HepG2 (cell line): ENCODE measurements at regions not wholly inside any gene's neighbourhood (a gene's known extent, or its start where the extent isn't known, plus 50 kb on each side); places are given as distances from the start of the nearest gene placed in this dataset.

Experiments used
- ATAC-seq: fragments of 200-7000 bp; cut with Tn5 transposase; 3 replicates; pipeline ENCODE4 v1.9.1; 2020; ENCODE audit warnings: mild to moderate bottlenecking, moderate library complexity
- BruUV-seq: library from RNA; stranded (reverse); fragments of 400-500 nt; replicated peaks from 2 replicates; lab custom pipeline; 2021; lab: Mats Ljungman, UMichigan
- CTCF ChIA-PET: fragments of 300-600 bp; formaldehyde crosslinking; extraction: SDS; loops from one replicate; lab custom pipeline; 2021; ENCODE audit warnings: low total read pairs, inconsistent platforms, low intra/inter-chr PET ratio; lab: Yijun Ruan, JAX
- POLR2A ChIA-PET: fragments of 350-600 bp; sonication (Branson Sonifier 250); formaldehyde crosslinking; loops from one replicate; lab custom pipeline; 2020; ENCODE audit warnings: antibody characterized with exemption, inconsistent platforms; lab: Yijun Ruan, JAX
- DNase-seq: peaks from one replicate; pipeline ENCODE4 v3.0.0-alpha.2; 2015; ENCODE audit warnings: low spot score
- FAIRE-seq: peaks from 3 replicates; lab custom pipeline; 2011; peaks lifted over from hg19 to GRCh38; lab: Jason Lieb, UNC
- H2AFZ ChIP-seq: one replicate; pipeline ENCODE4 v1.6.1; 2011; ENCODE audit warnings: low read length, inconsistent platforms
- H3K27ac ChIP-seq: fragments of 300-600 bp; 3 replicates; pipeline ENCODE4 v1.8.0; 2011; ENCODE audit warnings: mixed run types, mild to moderate bottlenecking, mixed read lengths, low read length, inconsistent platforms; ENCODE audit not compliant: insufficient read depth; ENCODE audit errors: extremely low read length
- H3K27me3 ChIP-seq, 2 experiments: fragments of 200-600 bp in 1 of 2; 2 replicates in 1 of 2; 3 replicates in 1 of 2; pipeline versions ENCODE4 v1.6.0 to v1.8.0; 2011; ENCODE audit warnings: low read length in 2 of 2, mild to moderate bottlenecking in 2 of 2, moderate library complexity in 2 of 2, inconsistent platforms in 1 of 2; ENCODE audit not compliant: insufficient read depth in 2 of 2, control insufficient read depth in 1 of 2
- H3K36me3 ChIP-seq, 2 experiments: fragments of 200-600 bp in 1 of 2; replicated peaks in 1 of 2; 2 replicates in 1 of 2; 3 replicates in 1 of 2; pipeline versions ENCODE4 v1.5.1 to v1.8.0; 2011; ENCODE audit warnings: low read length in 2 of 2, inconsistent platforms in 1 of 2; ENCODE audit not compliant: insufficient read depth in 2 of 2, control insufficient read depth in 1 of 2
- H3K4me1 ChIP-seq: 2 replicates; pipeline ENCODE4 v1.5.1; 2012; ENCODE audit warnings: low read length, inconsistent platforms; ENCODE audit not compliant: insufficient read depth
- H3K4me2 ChIP-seq: 2 replicates; pipeline ENCODE4 v1.6.0; 2011; ENCODE audit warnings: low read depth, low read length, inconsistent platforms
- H3K4me3 ChIP-seq, 3 experiments: fragments of 200-600 bp in 1 of 3; sonication (generic), shearing (Covaris generic) in 1 of 3; replicated peaks in 1 of 3; 2 replicates each; pipeline ENCODE4 v1.5.1; 2011 to 2016; ENCODE audit warnings: low read length in 3 of 3, inconsistent platforms in 2 of 3, low read depth in 2 of 3, mild to moderate bottlenecking in 2 of 3, control low read depth in 1 of 3, mixed read lengths in 1 of 3; ENCODE audit not compliant: insufficient read depth in 1 of 3
- H3K79me2 ChIP-seq: one replicate; pipeline ENCODE4 v1.6.1; 2011; ENCODE audit warnings: low read length, inconsistent platforms; ENCODE audit not compliant: insufficient read depth
- H3K9ac ChIP-seq: 2 replicates; pipeline ENCODE4 v1.6.0; 2011; ENCODE audit warnings: mild to moderate bottlenecking, low read depth, low read length, inconsistent platforms; ENCODE audit not compliant: insufficient read depth
- H3K9me3 ChIP-seq: 2 replicates; pipeline ENCODE4 v1.5.1; 2012; ENCODE audit warnings: mild to moderate bottlenecking, low read length
- H4K20me1 ChIP-seq: 2 replicates; pipeline ENCODE4 v1.6.0; 2011; ENCODE audit warnings: inconsistent platforms, mild to moderate bottlenecking, low read length, moderate library complexity; ENCODE audit not compliant: insufficient read depth
- FIP1L1 ChIP-seq: fragments of 200-400 bp; formaldehyde crosslinking; IDR thresholded peaks from 2 replicates; pipeline ENCODE4 v1.6.1; 2018; ENCODE audit warnings: low read depth, mild to moderate bottlenecking, low read length, moderate library complexity, borderline replicate concordance; ENCODE audit not compliant: insufficient read depth
- FOXC1 ChIP-seq: sonication (generic); formaldehyde crosslinking; IDR thresholded peaks from 2 replicates; pipeline ENCODE4 v1.8.0; 2022; ENCODE audit warnings: mild to moderate bottlenecking, missing genetic modification reagents, borderline replicate concordance
- FOXP1 ChIP-seq, 2 experiments: fragments of 450-650 bp in 1 of 2; IDR thresholded peaks; 2 replicates each; pipeline ENCODE4 v1.6.1; 2017 to 2018; ENCODE audit warnings: antibody characterized with exemption in 1 of 2
- HIVEP1 ChIP-seq: sonication (generic); formaldehyde crosslinking; IDR thresholded peaks from 2 replicates; pipeline ENCODE4 v1.4.0; 2020; ENCODE audit warnings: mild to moderate bottlenecking, missing genetic modification reagents
- IKZF4 ChIP-seq: sonication (generic); formaldehyde crosslinking; IDR thresholded peaks from 2 replicates; pipeline ENCODE4 v1.5.1; 2020; ENCODE audit warnings: borderline replicate concordance, mild to moderate bottlenecking, low read depth, missing genetic modification reagents; ENCODE audit errors: not compliant biosample characterization
- MAFK ChIP-seq, 2 experiments: IDR thresholded peaks in 1 of 2; conservative IDR thresholded peaks in 1 of 2; 2 replicates each; pipeline ENCODE4 v1.6.1; 2011; ENCODE audit warnings: improper control_type of control experiment in 2 of 2, low read length in 2 of 2
- PAX8 ChIP-seq: sonication (generic); formaldehyde crosslinking; IDR thresholded peaks from 2 replicates; pipeline ENCODE4 v1.8.0; 2022; ENCODE audit warnings: mild to moderate bottlenecking, missing genetic modification reagents, borderline replicate concordance
- RORA ChIP-seq: sonication (generic); formaldehyde crosslinking; IDR thresholded peaks from 2 replicates; pipeline ENCODE4 v1.5.0; 2020; ENCODE audit warnings: mild to moderate bottlenecking, missing genetic modification reagents, moderate library complexity
- ZNF232 ChIP-seq: sonication (generic); formaldehyde crosslinking; IDR thresholded peaks from 2 replicates; pipeline ENCODE4 v1.4.0; 2020; ENCODE audit warnings: missing genetic modification reagents, borderline replicate concordance
- ZSCAN25 ChIP-seq: sonication (generic); formaldehyde crosslinking; IDR thresholded peaks from 2 replicates; pipeline ENCODE4 v1.8.0; 2022; ENCODE audit warnings: mild to moderate bottlenecking, missing genetic modification reagents
- WGBS: methylation state at CpG from one replicate; pipeline ENCODE4 v1.1.6; 2017; ENCODE audit warnings: low lambda C conversion rate; 5-methylcytosine and 5-hydroxymethylcytosine counted together
- in situ Hi-C: cut with HindIII; loops from 2 replicates; pipeline ENCODE4 v1.10.0; 2017; ENCODE audit warnings: low pct_unique_long_range_greater_than_20kb; ENCODE audit not compliant: extremely low pct_ligation_motif_present
- intact Hi-C: fragments of 100-400 bp; cut with micrococcal nuclease; formaldehyde crosslinking; loops from one replicate; pipeline ENCODE4 v1.10.0; 2022; ENCODE audit not compliant: unreplicated experiment
- TF ChIP-seq, protein P1 (sequence below): sonication (generic); formaldehyde crosslinking; IDR thresholded peaks from 2 replicates; pipeline ENCODE4 v1.4.0; 2020; ENCODE audit warnings: missing genetic modification reagents
- TF ChIP-seq, protein P2 (sequence below): sonication (generic); formaldehyde crosslinking; IDR thresholded peaks from 2 replicates; pipeline ENCODE4 v1.4.0; 2020; ENCODE audit warnings: missing genetic modification reagents

DNA sequence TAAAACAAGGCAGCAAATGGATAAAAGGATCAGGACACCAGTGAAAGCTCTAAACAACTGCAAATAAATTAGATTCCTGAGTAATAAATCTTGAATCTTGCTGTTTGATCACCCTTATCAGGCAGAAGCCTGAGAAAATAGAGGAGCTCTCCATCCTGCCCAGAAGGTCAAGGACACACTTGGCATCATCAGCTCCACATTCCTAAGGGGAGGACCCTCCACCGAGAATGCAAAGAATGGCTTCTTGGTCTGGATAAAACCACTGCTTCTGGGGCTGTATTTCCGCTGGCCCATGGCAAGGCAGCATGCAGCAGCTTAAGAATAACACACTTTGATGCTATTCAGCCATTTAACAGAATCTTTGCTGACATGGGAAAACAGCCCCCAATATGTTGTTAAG lies 108.9 kb upstream of the TSC22D2 start:
- H3K27me3 ChIP-seq: no peaks in the 10 kb centered on the region
- no TSS peak for BruUV-seq
- H3K4me1 ChIP-seq: no peaks in the 10 kb centered on the region
- no peak overlapping the region for H2AFZ ChIP-seq
- TF ChIP-seq MAFK (conservative IDR thresholded peaks at IDR 0.05 in 1 of 2, IDR thresholded peaks at IDR 0.05 in 1 of 2; ENCODE audit: low read length in 2 of 2) (peak in 1 of 2 experiments; percentile 44; a peak in 2 of 4 replicates), PAX8 (CRISPR knock-in tag) (no peak)
- FAIRE-seq (no peak), ATAC-seq (no peak), DNase-seq (no peak)
- ChIA-PET POLR2A (no interaction called here), CTCF (no interaction called here)
- no peaks in the 10 kb centered on the region for H3K79me2 ChIP-seq
- H3K36me3 ChIP-seq: no peaks in the 10 kb centered on the region
- no peak overlapping the region for H3K9ac ChIP-seq
- intact Hi-C loops (no loop called here), in situ Hi-C loops (no loop called here)
- no peak overlapping the region for H3K4me3 ChIP-seq
- no peaks in the 10 kb centered on the region for H3K9me3 ChIP-seq
- no peak overlapping the region for H3K4me2 ChIP-seq
- WGBS: 38% methylated on average over 2 of the region's 2 CpGs
- H4K20me1 ChIP-seq: no peaks in the 10 kb centered on the region
- no peak overlapping the region for H3K27ac ChIP-seq

DNA sequence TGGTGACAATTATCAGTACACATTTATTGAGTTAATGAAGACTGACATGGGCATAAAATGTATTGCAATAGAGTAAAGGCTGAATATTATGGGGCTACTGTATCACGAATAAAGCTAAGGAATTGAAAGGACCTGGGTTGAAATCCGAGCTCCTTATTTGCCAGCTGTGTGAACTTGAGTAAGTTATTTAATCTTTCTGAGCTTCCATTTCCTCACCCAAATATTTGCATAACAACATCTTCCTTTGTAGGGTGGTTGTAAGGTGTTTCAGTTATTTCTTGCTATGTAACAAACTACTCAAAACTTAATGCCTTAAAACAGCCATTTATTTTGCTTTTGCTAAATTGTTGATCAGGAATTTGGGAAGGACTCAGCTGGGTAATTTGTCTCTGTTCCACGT lies 111.1 kb upstream of the TSC22D2 start:
- ChIA-PET CTCF (no interaction called here), POLR2A (no interaction called here)
- no peaks in the 10 kb centered on the region for H3K4me1 ChIP-seq
- no peaks in the 10 kb centered on the region for H4K20me1 ChIP-seq
- H3K36me3 ChIP-seq: no peaks in the 10 kb centered on the region
- H3K27ac ChIP-seq: no peak overlapping the region
- H3K9ac ChIP-seq: no peak overlapping the region
- no peak for FAIRE-seq
- no peaks in the 10 kb centered on the region for H3K9me3 ChIP-seq
- H3K4me3 ChIP-seq: no peak overlapping the region
- 24% methylated on average over 3 of the region's 3 CpGs for WGBS
- in situ Hi-C loops (no loop called here), intact Hi-C loops (no loop called here)
- no peak for ATAC-seq
- BruUV-seq: no TSS peak
- no peak for DNase-seq
- no peak overlapping the region for H3K4me2 ChIP-seq
- H2AFZ ChIP-seq: no peak overlapping the region
- H3K27me3 ChIP-seq: no peaks in the 10 kb centered on the region
- no peaks in the 10 kb centered on the region for H3K79me2 ChIP-seq
- TF ChIP-seq, protein P1, sequence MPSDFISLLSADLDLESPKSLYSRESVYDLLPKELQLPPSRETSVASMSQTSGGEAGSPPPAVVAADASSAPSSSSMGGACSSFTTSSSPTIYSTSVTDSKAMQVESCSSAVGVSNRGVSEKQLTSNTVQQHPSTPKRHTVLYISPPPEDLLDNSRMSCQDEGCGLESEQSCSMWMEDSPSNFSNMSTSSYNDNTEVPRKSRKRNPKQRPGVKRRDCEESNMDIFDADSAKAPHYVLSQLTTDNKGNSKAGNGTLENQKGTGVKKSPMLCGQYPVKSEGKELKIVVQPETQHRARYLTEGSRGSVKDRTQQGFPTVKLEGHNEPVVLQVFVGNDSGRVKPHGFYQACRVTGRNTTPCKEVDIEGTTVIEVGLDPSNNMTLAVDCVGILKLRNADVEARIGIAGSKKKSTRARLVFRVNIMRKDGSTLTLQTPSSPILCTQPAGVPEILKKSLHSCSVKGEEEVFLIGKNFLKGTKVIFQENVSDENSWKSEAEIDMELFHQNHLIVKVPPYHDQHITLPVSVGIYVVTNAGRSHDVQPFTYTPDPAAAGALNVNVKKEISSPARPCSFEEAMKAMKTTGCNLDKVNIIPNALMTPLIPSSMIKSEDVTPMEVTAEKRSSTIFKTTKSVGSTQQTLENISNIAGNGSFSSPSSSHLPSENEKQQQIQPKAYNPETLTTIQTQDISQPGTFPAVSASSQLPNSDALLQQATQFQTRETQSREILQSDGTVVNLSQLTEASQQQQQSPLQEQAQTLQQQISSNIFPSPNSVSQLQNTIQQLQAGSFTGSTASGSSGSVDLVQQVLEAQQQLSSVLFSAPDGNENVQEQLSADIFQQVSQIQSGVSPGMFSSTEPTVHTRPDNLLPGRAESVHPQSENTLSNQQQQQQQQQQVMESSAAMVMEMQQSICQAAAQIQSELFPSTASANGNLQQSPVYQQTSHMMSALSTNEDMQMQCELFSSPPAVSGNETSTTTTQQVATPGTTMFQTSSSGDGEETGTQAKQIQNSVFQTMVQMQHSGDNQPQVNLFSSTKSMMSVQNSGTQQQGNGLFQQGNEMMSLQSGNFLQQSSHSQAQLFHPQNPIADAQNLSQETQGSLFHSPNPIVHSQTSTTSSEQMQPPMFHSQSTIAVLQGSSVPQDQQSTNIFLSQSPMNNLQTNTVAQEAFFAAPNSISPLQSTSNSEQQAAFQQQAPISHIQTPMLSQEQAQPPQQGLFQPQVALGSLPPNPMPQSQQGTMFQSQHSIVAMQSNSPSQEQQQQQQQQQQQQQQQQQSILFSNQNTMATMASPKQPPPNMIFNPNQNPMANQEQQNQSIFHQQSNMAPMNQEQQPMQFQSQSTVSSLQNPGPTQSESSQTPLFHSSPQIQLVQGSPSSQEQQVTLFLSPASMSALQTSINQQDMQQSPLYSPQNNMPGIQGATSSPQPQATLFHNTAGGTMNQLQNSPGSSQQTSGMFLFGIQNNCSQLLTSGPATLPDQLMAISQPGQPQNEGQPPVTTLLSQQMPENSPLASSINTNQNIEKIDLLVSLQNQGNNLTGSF (CRISPR knock-in tag): no peak
- TF ChIP-seq ZSCAN25: no peak
- TF ChIP-seq HIVEP1: no peak
- no peak for TF ChIP-seq FOXP1 (IDR thresholded peaks at IDR 0.05)
- no peak for TF ChIP-seq FOXP1 (CRISPR knock-in tag; IDR thresholded peaks at IDR 0.05)
- TF ChIP-seq, protein P2, sequence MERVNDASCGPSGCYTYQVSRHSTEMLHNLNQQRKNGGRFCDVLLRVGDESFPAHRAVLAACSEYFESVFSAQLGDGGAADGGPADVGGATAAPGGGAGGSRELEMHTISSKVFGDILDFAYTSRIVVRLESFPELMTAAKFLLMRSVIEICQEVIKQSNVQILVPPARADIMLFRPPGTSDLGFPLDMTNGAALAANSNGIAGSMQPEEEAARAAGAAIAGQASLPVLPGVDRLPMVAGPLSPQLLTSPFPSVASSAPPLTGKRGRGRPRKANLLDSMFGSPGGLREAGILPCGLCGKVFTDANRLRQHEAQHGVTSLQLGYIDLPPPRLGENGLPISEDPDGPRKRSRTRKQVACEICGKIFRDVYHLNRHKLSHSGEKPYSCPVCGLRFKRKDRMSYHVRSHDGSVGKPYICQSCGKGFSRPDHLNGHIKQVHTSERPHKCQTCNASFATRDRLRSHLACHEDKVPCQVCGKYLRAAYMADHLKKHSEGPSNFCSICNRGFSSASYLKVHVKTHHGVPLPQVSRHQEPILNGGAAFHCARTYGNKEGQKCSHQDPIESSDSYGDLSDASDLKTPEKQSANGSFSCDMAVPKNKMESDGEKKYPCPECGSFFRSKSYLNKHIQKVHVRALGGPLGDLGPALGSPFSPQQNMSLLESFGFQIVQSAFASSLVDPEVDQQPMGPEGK (CRISPR knock-in tag): no peak
- TF ChIP-seq ZNF232 (CRISPR knock-in tag): no peak
- TF ChIP-seq RORA (CRISPR knock-in tag): no peak
- no peak for TF ChIP-seq FIP1L1
- TF ChIP-seq FOXC1 (CRISPR knock-in tag): no peak
- no peak for TF ChIP-seq IKZF4
